ENCODE measurements at regions not wholly inside any gene's neighbourhood (a gene's known extent, or its start where the extent isn't known, plus 50 kb on each side); places are given as distances from the start of the nearest gene placed in this dataset.

- no peak for DNase-seq (ENCODE audit: low read depth, low spot score)
These were observed 374.1 kb downstream of the FAT4 start for GRCh38 chr4:125688841-125689240.

- no peak for DNase-seq (ENCODE audit: low read depth, low spot score)
These were observed 375.1 kb downstream of the FAT4 start for GRCh38 chr4:125689805-125690204.

- DNase-seq (ENCODE audit: low read depth, low spot score) = no peak
These were observed 378.5 kb downstream of the FAT4 start for GRCh38 chr4:125693228-125693627.

GRCh38 chr4:125702406-125702805 lies 387.7 kb downstream of the FAT4 start:
- no peak for DNase-seq (ENCODE audit: low read depth, low spot score)

GRCh38 chr4:125703443-125703842 lies 388.7 kb downstream of the FAT4 start:
- no peak for DNase-seq (ENCODE audit: low read depth, low spot score)

GRCh38 chr4:125704726-125705125 lies 390.0 kb downstream of the FAT4 start:
- DNase-seq (ENCODE audit: low read depth, low spot score) = no peak

GRCh38 chr4:125705681-125706080 lies 390.9 kb downstream of the FAT4 start:
- DNase-seq (ENCODE audit: low read depth, low spot score) = no peak

GRCh38 chr4:125707397-125707796 lies 392.6 kb downstream of the FAT4 start:
- no peak for DNase-seq (ENCODE audit: low read depth, low spot score)

GRCh38 chr4:125710766-125711165 lies 396.0 kb downstream of the FAT4 start:
- DNase-seq (ENCODE audit: low read depth, low spot score) = no peak

GRCh38 chr4:125714049-125714448 lies 399.3 kb downstream of the FAT4 start:
- no peak for DNase-seq (ENCODE audit: low read depth, low spot score)

- no peak for DNase-seq (ENCODE audit: low read depth, low spot score)
These were observed 400.1 kb downstream of the FAT4 start for GRCh38 chr4:125714845-125715244.

GRCh38 chr4:125719987-125720386 lies 405.2 kb downstream of the FAT4 start:
- DNase-seq (ENCODE audit: low read depth, low spot score) = no peak

- DNase-seq (ENCODE audit: low read depth, low spot score) = no peak
These were observed 407.3 kb downstream of the FAT4 start for GRCh38 chr4:125722009-125722408.

GRCh38 chr4:125725957-125726525 lies 411.3 kb downstream of the FAT4 start:
- DNase-seq (ENCODE audit: low read depth, low spot score) = no peak

- no peak for DNase-seq (ENCODE audit: low read depth, low spot score)
These were observed 413.2 kb downstream of the FAT4 start for GRCh38 chr4:125727931-125728330.

- peak; percentile 85 for DNase-seq (ENCODE audit: low read depth, low spot score)
These were observed 413.8 kb downstream of the FAT4 start for GRCh38 chr4:125728568-125728967.

GRCh38 chr4:125729171-125729570 lies 414.4 kb downstream of the FAT4 start:
- no peak for DNase-seq (ENCODE audit: low read depth, low spot score)

GRCh38 chr4:125732632-125733031 lies 417.9 kb downstream of the FAT4 start:
- no peak for DNase-seq (ENCODE audit: low read depth, low spot score)

- no peak for DNase-seq (ENCODE audit: low read depth, low spot score)
These were observed 419.7 kb downstream of the FAT4 start for GRCh38 chr4:125734504-125734903.

- DNase-seq (ENCODE audit: low read depth, low spot score) = peak; percentile 74
These were observed 420.3 kb downstream of the FAT4 start for GRCh38 chr4:125735102-125735501.

GRCh38 chr4:125736057-125736456 lies 421.3 kb downstream of the FAT4 start:
- peak; percentile 82 for DNase-seq (ENCODE audit: low read depth, low spot score)

- DNase-seq (ENCODE audit: low read depth, low spot score) = no peak
These were observed 425.0 kb downstream of the FAT4 start for GRCh38 chr4:125739760-125740159.

- no peak for DNase-seq (ENCODE audit: low read depth, low spot score)
These were observed 427.2 kb downstream of the FAT4 start for GRCh38 chr4:125741825-125742452.

GRCh38 chr4:125744891-125745364 lies 430.2 kb downstream of the FAT4 start:
- no peak for DNase-seq (ENCODE audit: low read depth, low spot score)
